HG03060 (cell line): ENCODE measurements at regions not wholly inside any gene's neighbourhood (a gene's known extent, or its start where the extent isn't known, plus 50 kb on each side); places are given as distances from the start of the nearest gene placed in this dataset.
"Not testable (repeated sequence)": the region's sequence is repeated elsewhere in the genome, so short reads cannot be mapped to it uniquely, and the experiment has no call there.

Experiments
- ATAC-seq: cut with Tn5 transposase; IDR thresholded peaks from one replicate; pipeline ENCODE4 v1.9.1; 2021; ENCODE audit warnings: low read depth, moderate number of reproducible peaks; ENCODE audit not compliant: unreplicated experiment

DNA sequence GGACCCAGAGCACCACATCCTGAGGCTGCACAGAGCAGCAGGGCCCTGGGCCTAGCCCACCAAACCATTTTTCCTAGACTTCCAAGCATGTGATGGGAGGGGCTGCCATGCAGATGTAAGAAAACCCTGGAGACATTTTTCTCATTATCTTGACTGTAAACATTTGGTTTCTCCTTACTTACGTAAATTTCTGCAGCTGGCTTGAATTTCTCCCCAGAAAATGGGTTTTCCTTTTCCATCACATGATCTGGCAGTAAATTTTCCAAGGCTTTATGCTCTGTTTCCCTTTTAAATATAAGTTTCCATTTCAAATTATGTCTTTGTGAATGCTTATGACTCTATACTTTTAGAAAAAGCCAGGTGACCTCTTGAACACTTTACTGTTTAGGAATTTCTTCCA is 945.9 kb upstream of the NDST4 start:
- no peak for ATAC-seq

GRCh38 chr4:116058129-116058528 is 944.7 kb upstream of the NDST4 start:
- no peak for ATAC-seq

DNA sequence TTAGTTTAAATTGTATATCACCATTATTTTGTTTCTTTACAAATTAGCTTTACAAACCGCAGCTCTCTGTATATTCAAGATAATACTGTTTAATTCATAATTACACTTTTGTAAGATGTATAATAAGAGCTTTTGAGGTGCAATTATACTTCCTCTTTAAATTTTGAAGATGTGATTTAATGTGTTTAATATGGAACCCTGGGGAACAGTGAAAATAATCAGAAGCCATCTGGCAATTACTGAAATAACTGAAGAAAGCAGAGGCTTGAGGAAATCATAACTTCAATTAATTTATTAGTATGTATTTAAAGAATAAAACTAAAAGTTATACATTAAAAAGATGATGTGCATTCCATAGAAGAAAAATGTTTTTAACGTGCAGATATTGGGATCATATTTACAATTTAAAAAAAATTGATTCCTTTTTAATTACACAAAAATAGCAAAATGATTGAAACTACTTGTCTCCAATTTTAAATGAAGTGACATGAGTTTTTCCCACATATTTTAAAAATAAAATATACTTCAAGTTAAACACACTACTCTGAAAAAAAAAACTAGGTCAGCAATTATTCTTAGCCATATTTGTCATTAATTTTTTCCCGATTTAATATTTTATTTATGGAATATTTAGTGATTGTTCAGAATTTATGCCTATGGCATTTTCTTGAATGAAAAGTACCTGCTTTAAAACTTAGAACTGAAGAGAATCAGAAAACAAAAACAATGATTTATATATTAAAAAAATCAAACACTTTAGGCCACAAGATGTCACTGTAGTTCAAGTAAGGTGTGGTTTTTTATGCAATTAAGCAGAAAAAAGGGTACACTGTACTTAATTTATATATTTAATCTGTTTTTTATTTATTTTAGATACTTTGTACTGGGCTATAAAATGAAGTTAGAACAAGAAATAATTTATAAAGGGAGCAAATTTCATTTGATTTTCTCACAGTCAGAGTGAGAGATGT is 942.7 kb upstream of the NDST4 start:
- ATAC-seq, result no peak

DNA sequence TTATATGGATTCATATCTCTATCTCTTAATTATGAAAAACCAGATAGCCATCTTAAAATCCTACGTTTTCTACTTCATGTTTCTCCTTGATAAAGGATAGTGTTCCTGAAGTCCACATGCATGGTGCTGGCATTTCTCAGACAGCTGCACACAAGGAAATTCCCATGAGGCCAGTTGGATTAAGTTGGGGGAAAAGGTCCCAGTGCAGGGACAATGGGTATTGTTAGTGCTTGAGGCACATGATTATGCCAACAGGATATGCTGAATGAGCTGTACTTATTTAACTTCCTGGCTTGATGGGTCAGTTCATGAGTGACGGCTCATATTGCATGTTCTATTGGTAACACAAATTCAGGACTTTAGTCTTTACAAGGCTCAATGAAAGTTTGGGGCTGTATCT is 913.9 kb upstream of the NDST4 start:
- no peak for ATAC-seq

DNA sequence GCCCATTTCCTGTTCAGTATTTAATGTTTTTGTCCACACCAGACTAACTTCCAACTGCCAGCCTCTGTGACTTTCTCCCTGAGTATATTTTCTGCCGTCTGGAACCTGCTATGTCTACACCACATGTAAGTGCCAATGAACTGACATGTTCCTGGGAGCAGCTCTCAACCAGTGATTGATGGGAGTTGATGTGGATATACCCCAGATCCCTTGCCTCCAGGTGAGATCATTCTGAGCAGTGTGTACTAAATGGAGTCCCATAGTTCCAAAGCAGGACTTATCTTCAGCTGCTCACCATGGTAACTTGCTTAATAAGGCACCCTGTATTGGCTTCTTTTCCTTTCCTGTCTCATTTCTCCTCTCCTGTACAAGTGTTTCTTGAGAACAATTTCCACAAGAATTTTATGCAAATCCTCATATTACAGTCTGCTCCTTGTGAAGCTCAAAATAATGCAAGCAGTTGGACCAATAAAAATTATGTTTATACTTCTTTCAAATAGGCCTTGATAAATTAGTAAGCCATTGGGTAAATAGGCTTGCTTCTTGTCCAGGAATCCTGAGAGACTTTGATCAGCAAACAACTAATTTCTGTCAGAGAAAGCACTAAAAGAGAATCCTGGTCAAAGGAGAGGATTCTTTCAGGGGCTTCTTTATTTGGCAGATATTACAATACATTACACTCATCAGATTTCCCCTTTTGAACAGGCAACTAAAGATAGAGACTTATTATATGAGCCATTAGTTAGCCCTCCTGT is 911.7 kb upstream of the NDST4 start:
- ATAC-seq, result no peak

GRCh38 chr4:116023049-116023448 is 909.6 kb upstream of the NDST4 start:
- no peak for ATAC-seq

GRCh38 chr4:116020141-116020722 is 906.8 kb upstream of the NDST4 start:
- ATAC-seq, result no peak

DNA sequence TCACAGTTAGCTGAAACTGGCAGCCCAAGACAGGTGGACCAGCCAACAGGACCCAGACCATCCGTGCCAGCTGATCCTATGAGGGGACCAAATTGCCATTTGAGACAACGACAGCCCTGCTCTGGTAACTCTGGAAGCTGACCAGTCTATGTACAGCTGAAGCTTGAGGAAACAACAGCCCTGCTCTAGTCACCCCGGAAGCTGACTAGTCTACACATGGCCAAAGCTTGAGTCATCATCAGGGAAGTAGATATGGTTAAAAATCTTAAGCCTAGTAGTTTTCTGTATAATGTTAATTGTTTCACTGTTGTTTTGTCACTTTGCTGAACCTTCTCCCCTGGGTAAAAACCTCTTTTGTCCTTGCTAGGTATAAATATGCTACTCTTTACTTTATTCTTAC is 905.4 kb upstream of the NDST4 start:
- ATAC-seq, result no peak

DNA sequence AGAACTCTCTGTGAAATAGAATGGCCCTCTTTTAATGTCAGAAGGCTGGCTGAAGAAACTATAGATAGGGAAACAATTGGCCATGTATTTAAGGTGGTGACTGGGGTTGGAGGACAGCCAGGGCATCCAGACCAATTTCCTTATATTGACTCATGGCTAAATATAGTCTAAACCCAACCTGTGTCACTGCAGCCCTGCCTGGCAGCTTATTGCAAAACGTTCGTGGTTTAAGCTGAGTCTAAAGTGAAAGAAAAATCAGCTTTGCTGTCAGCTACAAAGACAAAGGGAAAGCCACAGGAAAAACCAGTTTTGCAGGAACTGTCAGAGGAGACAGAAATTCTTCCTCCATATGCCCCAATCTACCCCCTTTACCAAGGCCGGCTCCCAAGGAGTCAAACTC is 902.8 kb upstream of the NDST4 start:
- ATAC-seq, result no peak

DNA sequence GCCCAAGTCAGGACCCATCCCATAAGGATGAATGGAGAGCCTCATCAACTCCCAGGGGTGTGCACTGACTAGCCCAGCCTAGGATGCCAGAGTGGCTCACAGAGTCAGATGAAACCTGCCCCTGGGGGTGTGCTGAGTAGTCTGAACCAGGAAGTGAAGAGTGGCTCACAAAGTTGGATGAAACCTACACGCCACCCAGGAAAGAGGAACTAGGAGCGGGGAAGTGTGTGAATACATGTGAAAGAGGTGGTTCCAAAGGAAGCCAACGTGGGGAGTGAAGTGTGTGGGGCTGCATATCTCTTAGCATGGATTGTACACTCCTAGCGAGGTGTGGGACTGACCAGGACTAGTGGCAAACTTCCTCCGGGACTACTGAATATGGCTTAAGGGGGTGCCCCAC is 902.1 kb upstream of the NDST4 start:
- ATAC-seq, result no peak

DNA sequence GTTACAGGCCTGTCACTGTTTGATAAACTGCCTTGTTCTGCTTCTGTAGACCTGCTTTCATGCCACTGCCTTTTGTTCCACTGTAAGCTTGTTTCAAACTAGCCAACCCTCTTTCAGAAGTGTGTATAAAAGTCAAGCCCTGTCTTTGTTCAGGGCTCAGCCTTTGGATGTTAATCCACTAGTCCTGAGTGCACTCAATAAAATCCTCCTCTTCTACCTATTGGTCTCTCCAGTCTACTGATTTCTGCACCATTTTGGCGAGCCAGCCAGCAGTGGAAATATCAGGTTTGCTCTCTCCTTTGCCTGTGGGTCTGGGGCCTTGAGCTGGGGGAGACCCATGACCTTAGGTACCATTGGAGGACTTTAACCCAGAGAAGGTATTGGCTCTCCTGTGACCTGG is 901.6 kb upstream of the NDST4 start:
- ATAC-seq, result no peak

DNA sequence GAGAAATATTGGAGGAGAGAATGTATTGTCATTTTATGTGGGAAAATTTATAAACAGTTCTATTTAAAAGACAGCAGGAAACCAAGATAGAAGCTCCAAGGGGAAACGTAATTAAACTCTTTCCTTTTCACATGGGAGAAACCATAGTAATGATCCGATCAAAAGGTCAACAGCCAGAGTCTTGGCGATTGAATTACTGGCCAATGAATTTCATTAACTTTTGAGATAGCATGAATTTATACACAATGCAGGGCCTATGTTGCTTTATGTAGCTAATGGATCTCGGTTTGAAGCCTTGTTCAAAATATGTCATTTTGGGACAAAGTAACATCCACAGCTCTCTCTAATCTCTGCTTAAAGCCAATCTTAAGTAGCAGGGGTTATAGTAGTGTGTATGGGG is 897.5 kb upstream of the NDST4 start:
- ATAC-seq, result no peak

GRCh38 chr4:116005806-116006088 is 892.3 kb upstream of the NDST4 start:
- no peak for ATAC-seq

GRCh38 chr4:116005037-116005805 is 891.8 kb upstream of the NDST4 start:
- no peak for ATAC-seq

GRCh38 chr4:116001291-116001690 is 887.9 kb upstream of the NDST4 start:
- no peak for ATAC-seq

DNA sequence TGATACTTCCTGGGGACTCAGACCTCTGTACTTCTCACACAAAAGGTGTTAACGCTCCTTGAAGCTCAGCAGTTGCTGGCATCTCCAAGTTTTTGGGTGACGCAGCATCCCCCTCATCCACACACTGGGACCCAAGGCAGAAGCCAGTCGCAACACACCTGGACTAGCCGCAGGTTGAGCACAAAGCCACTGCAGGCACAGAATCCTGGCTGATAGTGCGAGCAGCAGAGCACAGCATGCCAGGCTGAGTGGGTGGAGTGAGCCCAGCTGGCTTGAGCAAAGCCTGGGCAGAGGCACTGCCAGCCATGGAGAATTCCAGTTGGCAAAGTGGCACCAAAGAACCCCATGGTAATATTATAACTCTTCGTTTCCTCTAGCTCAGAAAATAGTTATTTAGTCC is 873.2 kb upstream of the NDST4 start:
- no peak for ATAC-seq

- not testable (repeated sequence) for ATAC-seq
These were observed 862.1 kb upstream of the NDST4 start for GRCh38 chr4:115975421-115976001.

GRCh38 chr4:115973768-115974167 is 860.3 kb upstream of the NDST4 start:
- no peak for ATAC-seq

GRCh38 chr4:115972967-115973366 is 859.5 kb upstream of the NDST4 start:
- no peak for ATAC-seq

- no peak for ATAC-seq
These were observed 857.4 kb upstream of the NDST4 start for GRCh38 chr4:115970859-115971258.
